ENCODE measurements at regions not wholly inside any gene's neighbourhood (a gene's known extent, or its start where the extent isn't known, plus 50 kb on each side); places are given as distances from the start of the nearest gene placed in this dataset.

GRCh38 chr5:74544811-74545210 lies 95.7 kb downstream of the ENC1 start:
- no peaks in the 10 kb centered on the region for H3K36me3 Mint-ChIP-seq
- no peak for DNase-seq
- H3K9me3 ChIP-seq: no peaks in the 10 kb centered on the region
- no peaks in the 10 kb centered on the region for H3K36me3 ChIP-seq (ENCODE audit: control insufficient read depth in 2 of 2, extremely low read depth in 1 of 2, insufficient read depth in 1 of 2, low read length in 1 of 2)
- H3K27me3 Mint-ChIP-seq: peaks cover 0 to 6% of the 10 kb centered on the region in 2 donors
- no peak for ATAC-seq (replicated peaks in 1 of 4)
- H3K9me3 Mint-ChIP-seq: no peaks in the 10 kb centered on the region
- H3K27me3 ChIP-seq (replicated peaks in 1 of 2; ENCODE audit: control insufficient read depth in 2 of 2, extremely low read depth in 1 of 2, insufficient read depth in 2 of 2, low read length in 1 of 2): peaks cover 0 to 13% of the 10 kb centered on the region in 2 experiments
- H3K27ac Mint-ChIP-seq: no peak overlapping the region
- no peak overlapping the region for H3K4me3 Mint-ChIP-seq
- ChIA-PET POLR2A (no interaction called here), CTCF (interaction anchor here in 1 of 2 donors (0.5 kb wide), 1 partner anchor 119 kb away, joined by 4 read pairs; no protein-coding TSS in a partner anchor)
- no peak overlapping the region for H3K4me3 ChIP-seq (ENCODE audit: control insufficient read depth in 1 of 2, extremely low read depth in 1 of 2, low read length in 1 of 2)
- peaks cover 0 to 3% of the 10 kb centered on the region in 2 experiments for H3K4me1 ChIP-seq (ENCODE audit: control insufficient read depth in 1 of 2, extremely low read depth in 1 of 2, insufficient read depth in 2 of 2, low read length in 2 of 2)
- H3K27ac ChIP-seq (ENCODE audit: low read length): no peak overlapping the region
- WGBS (ENCODE audit: insufficient coverage): 100% methylated on average over 1 of the region's 2 CpGs
- no peaks in the 10 kb centered on the region for H3K4me1 Mint-ChIP-seq

GRCh38 chr5:74543162-74543995 lies 97.1 kb downstream of the ENC1 start:
- DNase-seq (no peak), ATAC-seq (replicated peaks in 1 of 4) (no peak)
- Mint-ChIP-seq H3K4me1 (no peaks in the 10 kb centered on the region), H3K9me3 (no peaks in the 10 kb centered on the region), H3K36me3 (no peaks in the 10 kb centered on the region), H3K4me3 (no peak overlapping the region), H3K27ac (no peak overlapping the region), H3K27me3 (peaks cover 0 to 6% of the 10 kb centered on the region in 2 donors)
- H3K27ac ChIP-seq (ENCODE audit: low read length): no peak overlapping the region
- H3K4me1 ChIP-seq (ENCODE audit: control insufficient read depth in 1 of 2, extremely low read depth in 1 of 2, insufficient read depth in 2 of 2, low read length in 2 of 2): no peaks in the 10 kb centered on the region
- ChIA-PET CTCF (no interaction called here), POLR2A (no interaction called here)
- H3K36me3 ChIP-seq (ENCODE audit: control insufficient read depth in 2 of 2, extremely low read depth in 1 of 2, insufficient read depth in 1 of 2, low read length in 1 of 2): no peaks in the 10 kb centered on the region
- WGBS (ENCODE audit: insufficient coverage): 67% methylated on average over 5 of the region's 14 CpGs
- H3K4me3 ChIP-seq (ENCODE audit: control insufficient read depth in 1 of 2, extremely low read depth in 1 of 2, low read length in 1 of 2): no peak overlapping the region
- H3K9me3 ChIP-seq: no peaks in the 10 kb centered on the region
- peaks cover 0 to 13% of the 10 kb centered on the region in 2 experiments for H3K27me3 ChIP-seq (replicated peaks in 1 of 2; ENCODE audit: control insufficient read depth in 2 of 2, extremely low read depth in 1 of 2, insufficient read depth in 2 of 2, low read length in 1 of 2)

DNA sequence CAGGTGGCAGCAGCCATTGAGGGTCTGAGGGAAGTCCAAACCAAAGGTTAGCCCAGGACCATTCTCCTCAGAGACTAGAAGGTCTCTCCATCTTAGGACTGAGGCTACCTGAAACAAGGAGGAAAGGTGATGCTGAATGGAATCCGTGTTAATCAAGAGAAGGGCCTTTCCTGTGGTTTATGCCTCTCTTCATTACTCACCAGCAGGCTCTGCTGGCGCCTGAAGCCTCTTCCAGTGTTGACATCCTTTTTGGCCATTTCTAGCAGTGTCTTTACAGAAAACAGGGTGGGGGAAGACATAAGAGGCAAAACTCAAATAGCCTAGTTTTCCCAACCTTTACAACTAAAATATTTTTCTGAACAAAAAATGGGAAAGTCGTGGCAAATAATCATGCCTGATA lies 98.0 kb downstream of the ENC1 start:
- ATAC-seq (replicated peaks in 1 of 4): no peak
- ChIA-PET CTCF (no interaction called here), POLR2A (no interaction called here)
- no peaks in the 10 kb centered on the region for H3K36me3 Mint-ChIP-seq
- no peak overlapping the region for H3K4me3 Mint-ChIP-seq
- no peak overlapping the region for H3K4me3 ChIP-seq (ENCODE audit: control insufficient read depth in 1 of 2, extremely low read depth in 1 of 2, low read length in 1 of 2)
- H3K27me3 ChIP-seq (replicated peaks in 1 of 2; ENCODE audit: control insufficient read depth in 2 of 2, extremely low read depth in 1 of 2, insufficient read depth in 2 of 2, low read length in 1 of 2): peaks cover 0 to 13% of the 10 kb centered on the region in 2 experiments
- no peaks in the 10 kb centered on the region for H3K36me3 ChIP-seq (ENCODE audit: control insufficient read depth in 2 of 2, extremely low read depth in 1 of 2, insufficient read depth in 1 of 2, low read length in 1 of 2)
- no peak overlapping the region for H3K27ac ChIP-seq (ENCODE audit: low read length)
- H3K4me1 ChIP-seq (ENCODE audit: control insufficient read depth in 1 of 2, extremely low read depth in 1 of 2, insufficient read depth in 2 of 2, low read length in 2 of 2): no peaks in the 10 kb centered on the region
- H3K9me3 Mint-ChIP-seq: no peaks in the 10 kb centered on the region
- no peak for DNase-seq
- no peaks in the 10 kb centered on the region for H3K4me1 Mint-ChIP-seq
- no peaks in the 10 kb centered on the region for H3K9me3 ChIP-seq
- no peak overlapping the region for H3K27ac Mint-ChIP-seq
- WGBS (ENCODE audit: insufficient coverage): 83% methylated on average over 1 of the region's 3 CpGs
- H3K27me3 Mint-ChIP-seq: peaks cover 0 to 9% of the 10 kb centered on the region in 2 donors

DNA sequence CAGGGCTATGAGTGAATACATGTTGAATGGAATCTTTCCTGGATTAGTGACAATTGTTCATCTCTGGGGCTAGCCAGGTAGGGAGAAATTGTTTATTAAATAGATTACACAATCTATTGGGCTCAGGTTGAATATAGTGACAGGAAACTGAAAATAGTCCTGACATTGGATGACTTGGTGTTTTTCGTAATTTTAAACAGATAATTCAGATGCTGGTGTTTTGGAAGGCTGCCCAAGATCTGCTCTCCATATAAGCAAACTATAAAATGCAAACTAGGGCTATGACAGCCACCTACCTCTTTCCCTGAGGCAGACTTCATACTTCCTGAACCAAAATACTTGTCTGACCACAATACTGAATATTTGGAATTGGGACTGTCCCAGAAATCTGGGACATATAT lies 99.1 kb downstream of the ENC1 start:
- Mint-ChIP-seq H3K9me3 (no peaks in the 10 kb centered on the region), H3K4me1 (no peaks in the 10 kb centered on the region), H3K27ac (no peak overlapping the region), H3K27me3 (peaks cover 0 to 9% of the 10 kb centered on the region in 2 donors), H3K36me3 (no peaks in the 10 kb centered on the region), H3K4me3 (no peak overlapping the region)
- ATAC-seq (replicated peaks in 1 of 4): no peak
- ChIA-PET CTCF (interaction anchor here in 1 of 2 donors (0.7 kb wide), 1 partner anchor 1662 kb away, joined by 3 read pairs; no protein-coding TSS in a partner anchor), POLR2A (no interaction called here)
- no CpG with 5 or more reads among the region's 1 CpG for WGBS (ENCODE audit: insufficient coverage)
- no peaks in the 10 kb centered on the region for H3K4me1 ChIP-seq (ENCODE audit: control insufficient read depth in 1 of 2, extremely low read depth in 1 of 2, insufficient read depth in 2 of 2, low read length in 2 of 2)
- H3K27me3 ChIP-seq (replicated peaks in 1 of 2; ENCODE audit: control insufficient read depth in 2 of 2, extremely low read depth in 1 of 2, insufficient read depth in 2 of 2, low read length in 1 of 2): peaks cover 0 to 13% of the 10 kb centered on the region in 2 experiments
- H3K27ac ChIP-seq (ENCODE audit: low read length): no peak overlapping the region
- no peak for DNase-seq
- H3K4me3 ChIP-seq (ENCODE audit: control insufficient read depth in 1 of 2, extremely low read depth in 1 of 2, low read length in 1 of 2): no peak overlapping the region
- H3K36me3 ChIP-seq (ENCODE audit: control insufficient read depth in 2 of 2, extremely low read depth in 1 of 2, insufficient read depth in 1 of 2, low read length in 1 of 2): no peaks in the 10 kb centered on the region
- H3K9me3 ChIP-seq: no peaks in the 10 kb centered on the region

GRCh38 chr5:74540622-74541021 lies 99.9 kb downstream of the ENC1 start:
- ATAC-seq (replicated peaks in 1 of 4): no peak
- Histone ChIP-seq H3K27ac (ENCODE audit: low read length) (no peak overlapping the region), H3K4me3 (ENCODE audit: control insufficient read depth in 1 of 2, extremely low read depth in 1 of 2, low read length in 1 of 2) (no peak overlapping the region), H3K4me1 (ENCODE audit: control insufficient read depth in 1 of 2, extremely low read depth in 1 of 2, insufficient read depth in 2 of 2, low read length in 2 of 2) (no peaks in the 10 kb centered on the region), H3K36me3 (ENCODE audit: control insufficient read depth in 2 of 2, extremely low read depth in 1 of 2, insufficient read depth in 1 of 2, low read length in 1 of 2) (no peaks in the 10 kb centered on the region), H3K9me3 (no peaks in the 10 kb centered on the region), H3K27me3 (replicated peaks in 1 of 2; ENCODE audit: control insufficient read depth in 2 of 2, extremely low read depth in 1 of 2, insufficient read depth in 2 of 2, low read length in 1 of 2) (peaks cover 0 to 13% of the 10 kb centered on the region in 2 experiments)
- DNase-seq: no peak
- Mint-ChIP-seq H3K27ac (no peak overlapping the region), H3K36me3 (no peaks in the 10 kb centered on the region), H3K27me3 (peaks cover 0 to 9% of the 10 kb centered on the region in 2 donors), H3K4me3 (no peak overlapping the region), H3K9me3 (no peaks in the 10 kb centered on the region), H3K4me1 (no peaks in the 10 kb centered on the region)
- POLR2A ChIA-PET: no interaction called here
- CTCF ChIA-PET: interaction anchor here in 1 of 2 donors (0.7 kb wide), 1 partner anchor 1663 kb away, joined by 3 read pairs; no protein-coding TSS in a partner anchor
- WGBS (ENCODE audit: insufficient coverage): no CpG with 5 or more reads among the region's 1 CpG

DNA sequence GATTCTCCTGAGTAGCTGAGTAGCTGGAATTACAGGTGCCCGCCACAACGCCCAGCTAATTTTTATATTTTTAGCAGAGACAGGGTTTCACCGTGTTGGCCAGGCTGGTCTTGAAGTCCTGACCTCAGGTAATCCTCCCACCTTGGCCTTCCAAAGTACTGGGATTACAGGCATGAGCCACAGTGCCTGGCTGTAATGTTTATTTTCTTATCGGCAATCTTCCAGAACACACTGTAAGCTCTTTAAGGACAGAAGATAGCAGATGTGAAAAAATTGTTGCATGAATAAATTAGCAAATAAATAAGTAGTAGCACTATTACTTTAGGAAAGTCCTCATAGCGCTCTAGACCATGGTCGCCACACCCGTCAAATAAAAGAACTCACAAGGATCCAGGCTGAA lies 100.5 kb downstream of the ENC1 start:
- H3K4me1 Mint-ChIP-seq: no peaks in the 10 kb centered on the region
- ATAC-seq (replicated peaks in 1 of 4) (no peak), DNase-seq (no peak)
- CTCF ChIA-PET: no interaction called here
- POLR2A ChIA-PET: no interaction called here
- H3K4me3 Mint-ChIP-seq: no peak overlapping the region
- peaks cover 0 to 9% of the 10 kb centered on the region in 2 donors for H3K27me3 Mint-ChIP-seq
- Histone ChIP-seq H3K27ac (ENCODE audit: low read length) (no peak overlapping the region), H3K4me3 (ENCODE audit: control insufficient read depth in 1 of 2, extremely low read depth in 1 of 2, low read length in 1 of 2) (no peak overlapping the region), H3K9me3 (no peaks in the 10 kb centered on the region), H3K27me3 (replicated peaks in 1 of 2; ENCODE audit: control insufficient read depth in 2 of 2, extremely low read depth in 1 of 2, insufficient read depth in 2 of 2, low read length in 1 of 2) (peaks cover 0 to 13% of the 10 kb centered on the region in 2 experiments), H3K4me1 (ENCODE audit: control insufficient read depth in 1 of 2, extremely low read depth in 1 of 2, insufficient read depth in 2 of 2, low read length in 2 of 2) (no peaks in the 10 kb centered on the region), H3K36me3 (ENCODE audit: control insufficient read depth in 2 of 2, extremely low read depth in 1 of 2, insufficient read depth in 1 of 2, low read length in 1 of 2) (no peaks in the 10 kb centered on the region)
- H3K9me3 Mint-ChIP-seq: peaks cover 0 to 2% (median 1%) of the 10 kb centered on the region in 3 donors
- no peaks in the 10 kb centered on the region for H3K36me3 Mint-ChIP-seq
- no peak overlapping the region for H3K27ac Mint-ChIP-seq
- 70% methylated on average over 6 of the region's 7 CpGs for WGBS (ENCODE audit: insufficient coverage)

All from T-cell (primary cell).